DND-41 (cell line): ENCODE measurements at regions not wholly inside any gene's neighbourhood (a gene's known extent, or its start where the extent isn't known, plus 50 kb on each side); places are given as distances from the start of the nearest gene placed in this dataset.

Experiments used
- ATAC-seq: fragments of 200-7000 bp; cut with Tn5 transposase; 3 replicates; pipeline ENCODE4 v1.9.1; 2021; ENCODE audit warnings: low read depth; ENCODE audit not compliant: insufficient read depth
- DNase-seq: peaks from one replicate; pipeline ENCODE4 v3.0.0-alpha.2; 2020
- H2AFZ ChIP-seq: 2 replicates; pipeline ENCODE4 v1.6.0; 2012; ENCODE audit warnings: low read depth, low read length
- H3K27ac ChIP-seq: 2 replicates; pipeline ENCODE4 v1.5.1; 2012; ENCODE audit warnings: low read length, inconsistent platforms
- H3K27me3 ChIP-seq: fragments of 200-600 bp; sonication (generic); 2 replicates; pipeline ENCODE4 v1.6.0; 2012; ENCODE audit warnings: low read length, mild to moderate bottlenecking, inconsistent platforms; ENCODE audit not compliant: insufficient read depth, poor library complexity
- H3K36me3 ChIP-seq: 2 replicates; pipeline ENCODE4 v1.5.1; 2012; ENCODE audit warnings: low read length, inconsistent platforms; ENCODE audit not compliant: insufficient read depth
- H3K4me1 ChIP-seq: 2 replicates; pipeline ENCODE4 v1.5.1; 2012; ENCODE audit warnings: mild to moderate bottlenecking, low read length; ENCODE audit not compliant: insufficient read depth
- H3K4me2 ChIP-seq: 2 replicates; pipeline ENCODE4 v1.6.0; 2012; ENCODE audit warnings: mild to moderate bottlenecking, moderate library complexity, low read length, inconsistent platforms; ENCODE audit not compliant: insufficient read depth
- H3K4me3 ChIP-seq, 2 experiments: fragments of 200-600 bp in 1 of 2; shearing (Covaris generic) in 1 of 2; 2 replicates each; pipeline ENCODE4 v1.5.1; 2012 to 2016; ENCODE audit warnings: inconsistent platforms in 2 of 2, low read length in 2 of 2, mild to moderate bottlenecking in 2 of 2, low read depth in 1 of 2, moderate library complexity in 1 of 2
- H3K79me2 ChIP-seq: 2 replicates; pipeline ENCODE4 v1.6.0; 2012; ENCODE audit warnings: low read length, inconsistent platforms; ENCODE audit not compliant: insufficient read depth
- H3K9ac ChIP-seq: 2 replicates; pipeline ENCODE4 v1.6.0; 2012; ENCODE audit warnings: low read depth, mild to moderate bottlenecking, inconsistent platforms, low read length, moderate library complexity
- H3K9me3 ChIP-seq: 2 replicates; pipeline ENCODE4 v1.5.1; 2012; ENCODE audit warnings: low read length, moderate library complexity, mild to moderate bottlenecking, inconsistent platforms; ENCODE audit not compliant: insufficient read depth, severe bottlenecking
- H4K20me1 ChIP-seq: 2 replicates; pipeline ENCODE4 v1.6.0; 2012; ENCODE audit warnings: low read length; ENCODE audit not compliant: insufficient read depth
- CTCF ChIP-seq: IDR thresholded peaks from 2 replicates; pipeline ENCODE4 v1.5.1; 2012; ENCODE audit warnings: borderline replicate concordance, low read length, moderate library complexity, mild to moderate bottlenecking; ENCODE audit not compliant: poor library complexity, severe bottlenecking; ENCODE audit errors: extremely low read depth
- EZH2 ChIP-seq: IDR thresholded peaks from 3 replicates; pipeline ENCODE4 v1.6.1; 2012; ENCODE audit warnings: borderline replicate concordance, low read depth, mild to moderate bottlenecking, moderate library complexity, low read length, inconsistent platforms; ENCODE audit not compliant: severe bottlenecking

- H3K4me1 ChIP-seq: no peaks in the 10 kb centered on the region
- H3K27me3 ChIP-seq: peaks cover 4% of the 10 kb centered on the region
- H4K20me1 ChIP-seq: no peaks in the 10 kb centered on the region
- ATAC-seq (no peak), DNase-seq (no peak)
- no peaks in the 10 kb centered on the region for H3K79me2 ChIP-seq
- H2AFZ ChIP-seq: no peak overlapping the region
- H3K9ac ChIP-seq: no peak overlapping the region
- H3K9me3 ChIP-seq: no peaks in the 10 kb centered on the region
- H3K4me2 ChIP-seq: no peak overlapping the region
- no peaks in the 10 kb centered on the region for H3K36me3 ChIP-seq
- H3K27ac ChIP-seq: no peak overlapping the region
- TF ChIP-seq EZH2: no peak
- TF ChIP-seq CTCF: no peak
- no peak overlapping the region for H3K4me3 ChIP-seq
Measured at GRCh38 chr9:97759581-97760288, 62.6 kb upstream of the XPA start.

GRCh38 chr9:97761056-97761598 is 64.0 kb upstream of the XPA start:
- H3K27me3 ChIP-seq: peaks cover 4% of the 10 kb centered on the region
- TF ChIP-seq EZH2: no peak
- TF ChIP-seq CTCF: no peak
- no peaks in the 10 kb centered on the region for H3K4me1 ChIP-seq
- H2AFZ ChIP-seq: no peak overlapping the region
- H3K4me3 ChIP-seq: no peak overlapping the region
- H3K27ac ChIP-seq: no peak overlapping the region
- no peaks in the 10 kb centered on the region for H3K36me3 ChIP-seq
- no peaks in the 10 kb centered on the region for H4K20me1 ChIP-seq
- no peaks in the 10 kb centered on the region for H3K9me3 ChIP-seq
- no peak for DNase-seq
- ATAC-seq: no peak
- H3K79me2 ChIP-seq: no peaks in the 10 kb centered on the region
- no peak overlapping the region for H3K4me2 ChIP-seq
- no peak overlapping the region for H3K9ac ChIP-seq

GRCh38 chr9:97761879-97762278 is 64.7 kb upstream of the XPA start:
- TF ChIP-seq EZH2 (no peak), CTCF (no peak)
- peaks cover 4% of the 10 kb centered on the region for H3K27me3 ChIP-seq
- no peak for ATAC-seq
- H3K79me2 ChIP-seq: no peaks in the 10 kb centered on the region
- no peaks in the 10 kb centered on the region for H3K4me1 ChIP-seq
- no peaks in the 10 kb centered on the region for H4K20me1 ChIP-seq
- no peaks in the 10 kb centered on the region for H3K36me3 ChIP-seq
- no peak overlapping the region for H3K4me3 ChIP-seq
- no peak overlapping the region for H2AFZ ChIP-seq
- H3K4me2 ChIP-seq: no peak overlapping the region
- no peak overlapping the region for H3K27ac ChIP-seq
- H3K9me3 ChIP-seq: no peaks in the 10 kb centered on the region
- H3K9ac ChIP-seq: no peak overlapping the region
- no peak for DNase-seq
